NCI-H2107 treated with DMSO at 0.1 percent for 48 hours (cell line): ENCODE measurements at regions not wholly inside any gene's neighbourhood (a gene's known extent, or its start where the extent isn't known, plus 50 kb on each side); places are given as distances from the start of the nearest gene placed in this dataset.
"Not testable (repeated sequence)": the region's sequence is repeated elsewhere in the genome, so short reads cannot be mapped to it uniquely, and the experiment has no call there.

Source experiments
- DNase-seq: peaks from one replicate; lab custom pipeline; 2025; ENCODE audit not compliant: unreplicated experiment; lab: John Stamatoyannopoulos, UW

GRCh38 chr6:76856065-76856464 lies 607.2 kb downstream of the HTR1B start:
- no peak for DNase-seq

GRCh38 chr6:76852776-76853175 lies 610.5 kb downstream of the HTR1B start:
- DNase-seq = no peak

DNA sequence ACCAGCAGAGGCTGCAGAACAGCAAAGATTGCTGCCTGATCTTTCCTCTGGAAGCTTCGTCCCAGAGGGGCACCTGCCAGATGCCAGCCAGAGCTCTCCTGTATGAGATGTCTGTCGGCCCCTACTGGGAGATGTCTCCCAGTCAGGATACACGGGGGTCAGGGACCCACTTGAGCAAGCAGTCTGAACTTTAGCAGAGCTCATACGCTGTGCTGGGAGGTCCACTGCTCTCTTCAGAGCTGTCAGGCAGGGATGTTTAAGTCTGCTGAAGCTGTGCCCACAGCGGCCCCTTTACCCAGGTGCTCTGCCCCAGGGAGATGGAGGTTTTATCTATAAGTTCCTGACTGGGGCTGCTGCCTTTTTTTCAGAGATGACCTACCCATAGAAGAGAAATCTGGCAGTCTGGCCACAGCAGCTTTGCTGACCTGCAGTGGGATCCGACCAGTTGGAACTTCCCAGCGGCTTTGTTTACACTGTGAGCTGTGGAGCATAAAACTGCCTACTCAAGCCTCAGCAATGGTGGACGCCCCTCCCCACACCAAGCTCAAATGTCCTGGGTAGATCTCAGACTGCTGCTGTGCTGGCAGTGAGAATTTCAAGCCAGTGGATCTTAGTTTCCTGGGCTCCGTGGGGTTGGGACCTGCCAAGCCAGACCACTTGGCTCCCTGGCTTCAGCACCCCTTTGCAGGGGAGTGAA lies 613.9 kb downstream of the HTR1B start:
- not testable (repeated sequence) for DNase-seq

- no peak for DNase-seq
Observed at GRCh38 chr6:76843054-76843822, 620.1 kb downstream of the HTR1B start.

DNA sequence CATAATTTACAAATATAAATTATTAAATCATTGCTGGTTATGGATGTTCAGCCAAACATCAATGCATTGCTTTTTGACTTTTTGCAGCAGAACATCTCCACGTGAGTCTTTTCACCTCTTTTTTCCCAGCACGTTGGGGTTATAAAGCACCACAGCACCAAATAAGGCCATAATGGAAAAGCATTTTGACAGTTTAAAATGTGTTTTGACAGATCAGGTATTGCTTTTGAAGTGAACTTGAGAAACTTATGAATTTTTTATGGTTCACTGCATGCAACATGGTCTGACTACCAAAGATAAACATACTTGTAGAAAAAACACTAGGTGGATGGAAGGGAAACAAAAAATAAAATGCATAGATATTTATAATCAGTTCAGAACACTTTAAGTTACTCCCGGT lies 622.4 kb downstream of the HTR1B start:
- DNase-seq = no peak

DNA sequence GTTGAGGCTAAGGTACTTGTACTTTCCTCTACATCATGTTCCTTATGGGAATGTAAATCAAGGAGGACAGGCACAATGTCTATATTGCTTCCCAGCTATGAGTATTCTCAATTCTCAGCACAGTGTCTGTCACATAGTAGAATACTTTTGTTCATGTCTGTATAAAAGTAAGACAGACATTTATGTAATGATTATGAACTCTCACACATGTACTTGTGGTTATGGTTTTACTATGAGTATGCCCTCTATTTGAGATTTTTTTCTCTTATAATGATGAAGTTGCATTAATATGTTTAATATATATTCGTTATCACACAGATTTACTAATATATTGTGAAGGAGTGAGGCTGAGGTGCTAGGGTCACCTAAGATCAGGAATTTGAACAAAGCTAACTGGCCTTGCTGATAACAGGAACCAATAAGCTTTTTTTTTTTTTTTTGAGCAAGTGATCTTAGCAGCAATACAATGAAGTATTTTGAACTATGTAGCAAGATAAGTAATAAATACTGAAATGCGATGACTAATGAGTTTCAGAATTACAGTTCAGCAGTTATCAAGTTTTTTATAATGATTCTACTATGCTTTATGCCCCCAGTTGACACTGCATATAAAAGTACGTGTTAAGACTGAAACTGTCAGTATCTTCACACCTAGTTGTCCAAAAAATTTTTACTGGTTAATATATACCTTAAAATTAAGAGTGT lies 623.1 kb downstream of the HTR1B start:
- no peak for DNase-seq

- DNase-seq = no peak
Observed at GRCh38 chr6:76839505-76839904, 623.8 kb downstream of the HTR1B start.

GRCh38 chr6:76837564-76837963 lies 625.7 kb downstream of the HTR1B start:
- DNase-seq = no peak

- DNase-seq = no peak
Observed at GRCh38 chr6:76835695-76836094, 627.6 kb downstream of the HTR1B start.

DNA sequence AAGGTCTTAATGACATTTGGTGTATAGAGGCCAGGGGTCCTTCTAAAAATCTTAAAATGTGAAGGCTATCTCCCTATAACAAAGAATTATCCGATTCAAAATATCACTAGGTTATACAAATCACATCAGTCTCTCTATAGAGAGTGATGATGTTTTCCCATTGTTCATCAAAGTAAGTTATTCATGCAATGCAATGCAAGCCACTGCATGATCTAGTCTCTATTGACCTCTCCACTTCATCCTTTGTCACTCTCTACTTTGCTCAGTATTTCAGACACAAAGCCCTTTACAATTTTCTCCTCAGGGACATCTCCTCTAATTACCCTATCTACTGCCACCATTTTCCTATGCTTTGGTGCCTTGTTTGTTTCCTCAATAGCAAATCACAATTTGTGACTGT lies 628.0 kb downstream of the HTR1B start:
- no peak for DNase-seq

DNA sequence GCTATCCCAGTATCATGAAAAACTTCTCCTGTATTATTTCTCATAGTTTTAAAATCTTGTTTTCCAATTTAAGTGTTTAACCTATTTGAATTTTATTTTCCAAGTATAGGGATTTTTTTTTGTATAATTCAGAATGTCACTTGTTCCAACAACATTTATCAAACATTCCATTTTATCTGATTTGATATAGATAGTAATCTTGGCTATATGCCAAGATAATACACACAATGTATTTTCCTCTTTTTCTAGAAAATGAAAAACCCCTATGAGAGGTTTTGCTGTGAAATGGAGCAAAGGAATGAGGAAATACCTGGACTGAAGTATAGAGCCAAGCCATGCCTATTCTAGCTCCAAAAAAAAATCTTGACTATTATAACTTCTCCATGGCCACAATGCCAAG lies 628.9 kb downstream of the HTR1B start:
- DNase-seq = no peak

- no peak for DNase-seq
Observed at GRCh38 chr6:76831299-76831698, 632.0 kb downstream of the HTR1B start.

- not testable (repeated sequence) for DNase-seq
Observed at GRCh38 chr6:76823578-76823977, 639.7 kb downstream of the HTR1B start.

- DNase-seq = no peak
Observed at GRCh38 chr6:76818451-76818850, 644.8 kb downstream of the HTR1B start.

DNA sequence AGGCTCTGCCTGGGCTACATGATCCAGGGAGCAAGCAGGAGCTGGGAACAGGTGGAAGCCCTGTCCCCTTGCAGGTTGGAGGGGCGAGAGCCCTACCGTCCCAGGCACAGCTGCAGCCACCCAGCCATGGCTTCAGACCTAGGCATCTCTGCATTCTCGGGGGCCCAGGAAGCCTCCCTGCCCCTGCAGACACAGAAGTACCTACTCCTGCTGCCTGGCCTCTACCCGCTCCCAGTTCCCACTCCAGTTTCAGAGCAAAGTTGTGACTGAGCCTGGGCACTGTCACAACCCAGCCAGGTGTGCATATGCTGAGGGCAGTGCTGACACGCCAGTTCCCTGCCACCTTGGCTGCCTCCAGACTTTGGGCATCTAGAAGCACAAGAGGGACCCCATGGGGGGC lies 645.9 kb downstream of the HTR1B start:
- DNase-seq = no peak

- DNase-seq = no peak
Observed at GRCh38 chr6:76814496-76815458, 648.5 kb downstream of the HTR1B start.

DNA sequence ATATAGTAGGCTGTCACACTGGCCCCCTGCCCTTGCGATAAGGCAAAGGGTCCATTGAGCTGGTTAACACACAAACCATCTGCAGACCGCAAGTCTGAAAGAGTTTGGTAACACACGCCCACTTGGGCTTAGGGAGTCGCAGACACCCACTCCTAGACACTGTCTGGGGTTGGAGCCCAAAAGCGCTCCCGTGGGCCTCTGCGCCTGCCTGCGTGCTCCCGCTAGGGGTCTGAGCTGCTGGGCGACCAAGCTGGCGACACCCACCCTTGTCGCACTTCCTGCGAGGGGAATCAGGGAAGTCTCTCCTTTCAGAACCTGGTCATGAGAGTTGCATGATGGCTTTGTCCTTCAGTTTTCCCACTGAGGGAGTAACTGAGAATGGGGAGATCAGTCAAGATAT lies 653.0 kb downstream of the HTR1B start:
- DNase-seq = no peak

DNA sequence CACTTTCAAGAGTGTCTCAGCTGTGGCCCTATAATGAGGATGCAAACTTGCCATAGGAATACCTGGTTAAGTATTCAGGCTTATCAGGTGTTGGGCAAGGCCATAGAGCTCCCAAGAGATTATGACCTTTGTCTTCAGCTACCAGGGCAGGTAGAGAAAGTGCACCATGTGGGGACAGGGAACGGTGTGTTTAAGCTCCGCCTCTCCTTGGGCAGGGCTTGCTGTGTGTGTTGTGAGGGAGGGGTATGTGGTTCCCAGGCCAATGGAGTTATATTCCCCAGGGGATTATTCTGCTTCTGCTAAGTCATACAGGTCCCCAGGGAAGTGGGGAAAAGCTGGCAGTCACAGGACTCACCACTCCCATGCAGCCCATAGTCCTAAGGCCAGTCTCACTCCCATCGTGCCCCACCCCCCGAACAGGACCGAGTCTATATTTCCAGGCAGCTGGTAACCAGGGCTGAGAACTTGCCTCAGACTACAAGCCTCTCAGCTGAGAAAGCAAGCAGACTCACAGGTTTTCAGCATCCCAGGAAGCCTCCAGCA lies 660.2 kb downstream of the HTR1B start:
- no peak for DNase-seq

DNA sequence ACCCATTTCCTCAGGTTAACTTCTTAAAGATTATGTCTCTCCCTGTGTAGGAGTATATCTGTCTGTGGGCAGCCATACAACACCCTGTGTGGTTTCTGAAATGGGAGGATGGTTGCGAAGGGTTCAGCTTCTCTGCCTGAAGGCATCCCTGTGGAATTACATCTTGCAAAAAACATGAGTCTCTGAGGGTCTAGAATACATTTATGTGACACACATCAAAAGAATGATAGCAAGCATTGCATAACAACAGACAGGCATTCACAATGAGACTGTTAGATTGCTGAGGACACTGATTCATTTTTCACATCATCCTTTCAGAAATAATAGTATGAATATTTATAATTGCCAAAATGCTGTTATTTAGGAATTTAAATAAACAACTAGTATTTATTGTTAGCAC lies 670.9 kb downstream of the HTR1B start:
- no peak for DNase-seq

- DNase-seq = no peak
Observed at GRCh38 chr6:76790881-76791280, 672.4 kb downstream of the HTR1B start.
